SK-N-SH treated with all-trans-retinoic acid at 6 μM for 48 hours (cell line): ENCODE measurements at regions not wholly inside any gene's neighbourhood (a gene's known extent, or its start where the extent isn't known, plus 50 kb on each side); places are given as distances from the start of the nearest gene placed in this dataset.

Experiments
- ATAC-seq: fragments of 200-7000 bp; cut with Tn5 transposase; 3 replicates; pipeline ENCODE4 v1.9.1; 2020; ENCODE audit warnings: mild to moderate bottlenecking, moderate library complexity
- ARNTL ChIP-seq: fragments of 450-650 bp; formaldehyde crosslinking; IDR thresholded peaks from 2 replicates; pipeline ENCODE4 v1.5.0; 2020; ENCODE audit warnings: low read depth, mild to moderate bottlenecking, moderate library complexity, borderline replicate concordance
- BACH2 ChIP-seq: fragments of 250-450 bp; sonication (Bioruptor Pico); IDR thresholded peaks from 2 replicates; pipeline ENCODE4 v1.9.0; 2021; ENCODE audit warnings: mild to moderate bottlenecking, borderline replicate concordance
- CSDC2 ChIP-seq: fragments of 250-450 bp; sonication (Bioruptor Pico); IDR thresholded peaks from 2 replicates; pipeline ENCODE4 v1.5.0; 2020; ENCODE audit warnings: mild to moderate bottlenecking, moderate library complexity
- ESRRG ChIP-seq: fragments of 250-450 bp; sonication (Bioruptor Pico); IDR thresholded peaks from 2 replicates; pipeline ENCODE4 v1.6.1; 2021; ENCODE audit warnings: mild to moderate bottlenecking
- GLIS3 ChIP-seq: fragments of 250-450 bp; sonication (Bioruptor Pico); IDR thresholded peaks from 2 replicates; pipeline ENCODE4 v1.5.0; 2020; ENCODE audit warnings: mild to moderate bottlenecking, moderate library complexity
- ISL1 ChIP-seq: fragments of 250-450 bp; sonication (Bioruptor Pico); IDR thresholded peaks from 2 replicates; pipeline ENCODE4 v2.1.2; 2022; ENCODE audit warnings: mild to moderate bottlenecking, moderate library complexity
- OSR1 ChIP-seq: fragments of 250-450 bp; sonication (Bioruptor Pico); IDR thresholded peaks from 2 replicates; pipeline ENCODE4 v1.8.0; 2022; ENCODE audit warnings: moderate library complexity, mild to moderate bottlenecking, inconsistent platforms
- PPARA ChIP-seq: fragments of 250-450 bp; sonication (Bioruptor Pico); IDR thresholded peaks from 2 replicates; pipeline ENCODE4 v1.5.0; 2020; ENCODE audit warnings: mild to moderate bottlenecking, borderline replicate concordance
- RARB ChIP-seq: fragments of 250-450 bp; sonication (Bioruptor Pico); IDR thresholded peaks from 2 replicates; pipeline ENCODE4 v1.8.0; 2021; ENCODE audit warnings: mild to moderate bottlenecking, moderate library complexity
- SNAI2 ChIP-seq: fragments of 250-450 bp; sonication (Bioruptor Pico); IDR thresholded peaks from 2 replicates; pipeline ENCODE4 v1.5.0; 2020; ENCODE audit warnings: mild to moderate bottlenecking, moderate library complexity
- TCF4 ChIP-seq: fragments of 250-450 bp; sonication (Bioruptor Pico); IDR thresholded peaks from 2 replicates; pipeline ENCODE4 v1.8.0; 2021; ENCODE audit warnings: mild to moderate bottlenecking, moderate library complexity, borderline replicate concordance
- TOX ChIP-seq: fragments of 250-450 bp; sonication (Bioruptor Pico); IDR thresholded peaks from 2 replicates; pipeline ENCODE4 v1.8.0; 2021; ENCODE audit warnings: mild to moderate bottlenecking, moderate library complexity, borderline replicate concordance
- ZC3H10 ChIP-seq: fragments of 250-450 bp; sonication (Bioruptor Pico); IDR thresholded peaks from 2 replicates; pipeline ENCODE4 v1.5.1; 2021; ENCODE audit warnings: mild to moderate bottlenecking, moderate library complexity
- ZFP3 ChIP-seq: fragments of 250-450 bp; sonication (Bioruptor Pico); IDR thresholded peaks from 2 replicates; pipeline ENCODE4 v1.5.0; 2020; ENCODE audit warnings: mild to moderate bottlenecking, moderate library complexity
- ZFP30 ChIP-seq: fragments of 450-650 bp; formaldehyde crosslinking; IDR thresholded peaks from 2 replicates; pipeline ENCODE4 v1.5.0; 2022; ENCODE audit warnings: mild to moderate bottlenecking, moderate library complexity
- ZNF565 ChIP-seq: fragments of 450-650 bp; formaldehyde crosslinking; conservative IDR thresholded peaks from 2 replicates; pipeline ENCODE4 v1.5.0; 2020; ENCODE audit warnings: low read depth, mild to moderate bottlenecking, moderate library complexity
- ZNF70 ChIP-seq: fragments of 450-650 bp; formaldehyde crosslinking; IDR thresholded peaks from 2 replicates; pipeline ENCODE4 v1.5.0; 2020; ENCODE audit warnings: mild to moderate bottlenecking, moderate library complexity
- ZNF8 ChIP-seq: fragments of 450-650 bp; formaldehyde crosslinking; IDR thresholded peaks from 2 replicates; pipeline ENCODE4 v1.5.0; 2020; ENCODE audit warnings: mild to moderate bottlenecking, moderate library complexity
- TF ChIP-seq, protein P1 (sequence below): fragments of 250-450 bp; sonication (Bioruptor Pico); IDR thresholded peaks from 2 replicates; pipeline ENCODE4 v1.5.0; 2020; ENCODE audit warnings: mild to moderate bottlenecking, moderate library complexity
- TF ChIP-seq, protein P2 (sequence below): fragments of 250-450 bp; sonication (Bioruptor Pico); IDR thresholded peaks from 2 replicates; pipeline ENCODE4 v1.8.0; 2021; ENCODE audit warnings: low read depth, mild to moderate bottlenecking, moderate library complexity, borderline replicate concordance
- TF ChIP-seq, protein P3 (sequence below): fragments of 250-450 bp; sonication (Bioruptor Pico); IDR thresholded peaks from 2 replicates; pipeline ENCODE4 v1.5.1; 2020; ENCODE audit warnings: low read depth, mild to moderate bottlenecking, moderate library complexity
- TF ChIP-seq, protein P4 (sequence below): fragments of 250-450 bp; sonication (Bioruptor Pico); IDR thresholded peaks from 2 replicates; pipeline ENCODE4 v1.5.1; 2021; ENCODE audit warnings: mild to moderate bottlenecking, moderate library complexity
- TF ChIP-seq, protein P5 (sequence below): fragments of 250-450 bp; sonication (Bioruptor Pico); IDR thresholded peaks from 2 replicates; pipeline ENCODE4 v1.8.0; 2020; ENCODE audit warnings: mild to moderate bottlenecking, moderate library complexity, borderline replicate concordance

DNA sequence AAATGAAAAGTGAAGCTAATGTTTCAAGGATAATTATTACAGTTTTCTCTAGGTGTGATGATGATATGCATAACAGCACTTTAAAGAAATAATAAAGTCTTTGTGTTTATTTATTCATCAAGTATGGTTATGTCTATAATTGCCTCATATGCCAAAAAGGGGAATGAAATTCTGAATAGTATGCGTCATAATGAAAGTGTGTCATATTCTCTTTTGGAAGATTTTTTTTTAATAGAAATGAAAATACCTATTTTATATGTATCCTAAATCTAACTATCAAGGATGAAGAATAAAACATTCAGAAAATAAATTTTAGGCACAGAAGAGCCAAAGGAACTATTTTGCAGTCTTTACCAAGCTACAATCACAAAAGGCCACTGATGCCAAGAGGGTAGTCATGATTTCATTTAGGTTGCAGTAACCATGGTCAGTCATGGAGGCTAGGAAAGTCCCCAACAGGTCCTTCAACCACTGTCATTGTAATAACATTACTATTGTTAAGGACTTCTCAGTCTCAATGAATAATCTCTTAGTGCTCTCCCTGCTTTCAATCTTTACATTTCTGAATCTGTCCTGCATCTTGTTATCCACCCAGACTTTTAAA is 712.5 kb downstream of the DCDC2C start (continued):
- TF ChIP-seq ZNF70 (CRISPR knock-in tag), result no peak
- no peak for TF ChIP-seq ESRRG
- TF ChIP-seq ZFP30 (CRISPR knock-in tag), result no peak
- TF ChIP-seq BACH2 (CRISPR knock-in tag), result no peak
- TF ChIP-seq ZNF8, result no peak
- TF ChIP-seq TOX (CRISPR knock-in tag), result no peak
- no peak for TF ChIP-seq ZC3H10 (CRISPR knock-in tag)
- no peak for TF ChIP-seq ZNF565

DNA sequence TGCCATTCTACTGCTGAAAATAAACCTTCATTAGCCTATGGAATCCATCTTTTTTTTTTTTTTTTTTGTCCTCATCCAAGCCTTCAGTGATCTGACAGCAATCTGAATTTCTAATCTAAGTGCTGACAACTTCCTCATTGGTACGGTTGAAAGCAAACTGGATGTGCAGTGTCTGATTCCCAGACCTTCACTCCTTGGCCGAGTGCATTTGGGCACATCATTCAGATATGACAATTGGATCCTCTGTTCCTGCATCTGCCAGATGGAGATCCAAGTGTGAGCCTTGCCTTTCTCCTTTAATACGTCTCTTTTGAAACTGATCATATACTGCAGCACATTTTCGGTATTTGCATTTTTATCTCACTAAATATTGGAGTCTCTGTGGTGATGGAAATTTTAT is 713.1 kb downstream of the DCDC2C start:
- no peak for TF ChIP-seq PPARA (CRISPR knock-in tag)
- ATAC-seq, result no peak

DNA sequence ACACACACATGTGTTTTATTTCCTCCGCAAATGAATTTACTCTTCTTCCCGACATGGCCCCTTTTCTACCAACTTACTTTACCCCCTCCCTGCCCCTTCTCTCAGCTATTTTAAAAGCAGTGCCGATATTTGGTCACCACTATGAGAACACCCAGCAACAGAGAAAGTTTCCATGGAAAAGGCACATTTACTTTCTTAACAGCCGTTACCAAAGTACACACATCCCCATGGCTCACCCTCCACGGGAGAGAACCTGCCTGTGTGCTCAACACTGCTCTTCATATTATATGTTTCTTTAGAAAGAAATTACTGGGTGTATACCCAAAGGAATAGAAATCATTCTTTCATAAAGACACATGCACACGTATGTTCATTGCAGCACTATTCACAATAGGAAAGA is 714.4 kb downstream of the DCDC2C start:
- no peak for TF ChIP-seq ZNF565
- TF ChIP-seq ZNF70 (CRISPR knock-in tag), result no peak
- TF ChIP-seq OSR1 (CRISPR knock-in tag), result no peak
- TF ChIP-seq ARNTL (CRISPR knock-in tag), result no peak
- no peak for TF ChIP-seq ZFP30 (CRISPR knock-in tag)
- TF ChIP-seq CSDC2 (CRISPR knock-in tag), result no peak
- no peak for TF ChIP-seq ZC3H10 (CRISPR knock-in tag)
- TF ChIP-seq, protein P1, sequence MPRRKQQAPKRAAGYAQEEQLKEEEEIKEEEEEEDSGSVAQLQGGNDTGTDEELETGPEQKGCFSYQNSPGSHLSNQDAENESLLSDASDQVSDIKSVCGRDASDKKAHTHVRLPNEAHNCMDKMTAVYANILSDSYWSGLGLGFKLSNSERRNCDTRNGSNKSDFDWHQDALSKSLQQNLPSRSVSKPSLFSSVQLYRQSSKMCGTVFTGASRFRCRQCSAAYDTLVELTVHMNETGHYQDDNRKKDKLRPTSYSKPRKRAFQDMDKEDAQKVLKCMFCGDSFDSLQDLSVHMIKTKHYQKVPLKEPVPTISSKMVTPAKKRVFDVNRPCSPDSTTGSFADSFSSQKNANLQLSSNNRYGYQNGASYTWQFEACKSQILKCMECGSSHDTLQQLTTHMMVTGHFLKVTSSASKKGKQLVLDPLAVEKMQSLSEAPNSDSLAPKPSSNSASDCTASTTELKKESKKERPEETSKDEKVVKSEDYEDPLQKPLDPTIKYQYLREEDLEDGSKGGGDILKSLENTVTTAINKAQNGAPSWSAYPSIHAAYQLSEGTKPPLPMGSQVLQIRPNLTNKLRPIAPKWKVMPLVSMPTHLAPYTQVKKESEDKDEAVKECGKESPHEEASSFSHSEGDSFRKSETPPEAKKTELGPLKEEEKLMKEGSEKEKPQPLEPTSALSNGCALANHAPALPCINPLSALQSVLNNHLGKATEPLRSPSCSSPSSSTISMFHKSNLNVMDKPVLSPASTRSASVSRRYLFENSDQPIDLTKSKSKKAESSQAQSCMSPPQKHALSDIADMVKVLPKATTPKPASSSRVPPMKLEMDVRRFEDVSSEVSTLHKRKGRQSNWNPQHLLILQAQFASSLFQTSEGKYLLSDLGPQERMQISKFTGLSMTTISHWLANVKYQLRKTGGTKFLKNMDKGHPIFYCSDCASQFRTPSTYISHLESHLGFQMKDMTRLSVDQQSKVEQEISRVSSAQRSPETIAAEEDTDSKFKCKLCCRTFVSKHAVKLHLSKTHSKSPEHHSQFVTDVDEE (CRISPR knock-in tag), result no peak
- no peak for TF ChIP-seq PPARA (CRISPR knock-in tag)
- TF ChIP-seq, protein P2, sequence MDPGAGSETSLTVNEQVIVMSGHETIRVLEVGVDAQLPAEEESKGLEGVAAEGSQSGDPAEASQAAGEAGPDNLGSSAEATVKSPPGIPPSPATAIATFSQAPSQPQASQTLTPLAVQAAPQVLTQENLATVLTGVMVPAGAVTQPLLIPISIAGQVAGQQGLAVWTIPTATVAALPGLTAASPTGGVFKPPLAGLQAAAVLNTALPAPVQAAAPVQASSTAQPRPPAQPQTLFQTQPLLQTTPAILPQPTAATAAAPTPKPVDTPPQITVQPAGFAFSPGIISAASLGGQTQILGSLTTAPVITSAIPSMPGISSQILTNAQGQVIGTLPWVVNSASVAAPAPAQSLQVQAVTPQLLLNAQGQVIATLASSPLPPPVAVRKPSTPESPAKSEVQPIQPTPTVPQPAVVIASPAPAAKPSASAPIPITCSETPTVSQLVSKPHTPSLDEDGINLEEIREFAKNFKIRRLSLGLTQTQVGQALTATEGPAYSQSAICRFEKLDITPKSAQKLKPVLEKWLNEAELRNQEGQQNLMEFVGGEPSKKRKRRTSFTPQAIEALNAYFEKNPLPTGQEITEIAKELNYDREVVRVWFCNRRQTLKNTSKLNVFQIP (CRISPR knock-in tag), result no peak
- TF ChIP-seq BACH2 (CRISPR knock-in tag), result no peak
- TF ChIP-seq, protein P3, sequence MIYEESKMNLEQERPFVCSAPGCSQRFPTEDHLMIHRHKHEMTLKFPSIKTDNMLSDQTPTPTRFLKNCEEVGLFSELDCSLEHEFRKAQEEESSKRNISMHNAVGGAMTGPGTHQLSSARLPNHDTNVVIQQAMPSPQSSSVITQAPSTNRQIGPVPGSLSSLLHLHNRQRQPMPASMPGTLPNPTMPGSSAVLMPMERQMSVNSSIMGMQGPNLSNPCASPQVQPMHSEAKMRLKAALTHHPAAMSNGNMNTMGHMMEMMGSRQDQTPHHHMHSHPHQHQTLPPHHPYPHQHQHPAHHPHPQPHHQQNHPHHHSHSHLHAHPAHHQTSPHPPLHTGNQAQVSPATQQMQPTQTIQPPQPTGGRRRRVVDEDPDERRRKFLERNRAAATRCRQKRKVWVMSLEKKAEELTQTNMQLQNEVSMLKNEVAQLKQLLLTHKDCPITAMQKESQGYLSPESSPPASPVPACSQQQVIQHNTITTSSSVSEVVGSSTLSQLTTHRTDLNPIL, result no peak
- TF ChIP-seq, protein P4, sequence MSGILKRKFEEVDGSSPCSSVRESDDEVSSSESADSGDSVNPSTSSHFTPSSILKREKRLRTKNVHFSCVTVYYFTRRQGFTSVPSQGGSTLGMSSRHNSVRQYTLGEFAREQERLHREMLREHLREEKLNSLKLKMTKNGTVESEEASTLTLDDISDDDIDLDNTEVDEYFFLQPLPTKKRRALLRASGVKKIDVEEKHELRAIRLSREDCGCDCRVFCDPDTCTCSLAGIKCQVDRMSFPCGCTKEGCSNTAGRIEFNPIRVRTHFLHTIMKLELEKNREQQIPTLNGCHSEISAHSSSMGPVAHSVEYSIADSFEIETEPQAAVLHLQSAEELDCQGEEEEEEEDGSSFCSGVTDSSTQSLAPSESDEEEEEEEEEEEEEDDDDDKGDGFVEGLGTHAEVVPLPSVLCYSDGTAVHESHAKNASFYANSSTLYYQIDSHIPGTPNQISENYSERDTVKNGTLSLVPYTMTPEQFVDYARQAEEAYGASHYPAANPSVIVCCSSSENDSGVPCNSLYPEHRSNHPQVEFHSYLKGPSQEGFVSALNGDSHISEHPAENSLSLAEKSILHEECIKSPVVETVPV (CRISPR knock-in tag), result no peak
- TF ChIP-seq SNAI2, result no peak
- TF ChIP-seq, protein P5, sequence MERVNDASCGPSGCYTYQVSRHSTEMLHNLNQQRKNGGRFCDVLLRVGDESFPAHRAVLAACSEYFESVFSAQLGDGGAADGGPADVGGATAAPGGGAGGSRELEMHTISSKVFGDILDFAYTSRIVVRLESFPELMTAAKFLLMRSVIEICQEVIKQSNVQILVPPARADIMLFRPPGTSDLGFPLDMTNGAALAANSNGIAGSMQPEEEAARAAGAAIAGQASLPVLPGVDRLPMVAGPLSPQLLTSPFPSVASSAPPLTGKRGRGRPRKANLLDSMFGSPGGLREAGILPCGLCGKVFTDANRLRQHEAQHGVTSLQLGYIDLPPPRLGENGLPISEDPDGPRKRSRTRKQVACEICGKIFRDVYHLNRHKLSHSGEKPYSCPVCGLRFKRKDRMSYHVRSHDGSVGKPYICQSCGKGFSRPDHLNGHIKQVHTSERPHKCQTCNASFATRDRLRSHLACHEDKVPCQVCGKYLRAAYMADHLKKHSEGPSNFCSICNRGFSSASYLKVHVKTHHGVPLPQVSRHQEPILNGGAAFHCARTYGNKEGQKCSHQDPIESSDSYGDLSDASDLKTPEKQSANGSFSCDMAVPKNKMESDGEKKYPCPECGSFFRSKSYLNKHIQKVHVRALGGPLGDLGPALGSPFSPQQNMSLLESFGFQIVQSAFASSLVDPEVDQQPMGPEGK (CRISPR knock-in tag), result no peak
- TF ChIP-seq ISL1, result no peak
- no peak for TF ChIP-seq ZFP3 (CRISPR knock-in tag)
- no peak for TF ChIP-seq TCF4 (CRISPR knock-in tag)
- no peak for TF ChIP-seq GLIS3
- no peak for TF ChIP-seq RARB
- ATAC-seq, result no peak
